ENCODE measurements at regions not wholly inside any gene's neighbourhood (a gene's known extent, or its start where the extent isn't known, plus 50 kb on each side); places are given as distances from the start of the nearest gene placed in this dataset.

DNA sequence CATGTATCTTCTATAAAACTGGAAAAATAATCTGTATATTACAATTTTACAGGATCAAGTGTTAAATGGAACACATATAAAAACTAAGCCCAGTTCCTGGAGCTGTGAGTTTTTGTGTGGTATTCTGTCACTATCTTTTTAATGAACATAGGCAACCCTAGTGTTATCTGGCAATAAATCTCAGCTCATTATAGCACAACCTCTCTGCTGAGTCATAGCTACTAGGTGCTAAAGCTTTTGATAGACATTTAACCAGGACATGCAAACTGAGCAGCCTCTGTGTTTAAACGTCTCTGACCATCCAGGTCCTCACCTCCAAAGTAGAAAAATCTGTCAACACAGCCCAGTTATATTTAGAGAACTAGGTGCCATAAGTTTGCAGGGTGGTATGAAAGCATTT lies 91.0 kb upstream of the CARD18 start:
- Histone ChIP-seq H3K4me3 (ENCODE audit: low read depth, low read length, poor library complexity, severe bottlenecking) (no peak overlapping the region), H3K79me2 (ENCODE audit: insufficient read depth, low read depth, low read length) (no peaks in the 10 kb centered on the region), H3K4me2 (ENCODE audit: low read length) (no peak overlapping the region), H3K9me3 (ENCODE audit: low read length) (no peaks in the 10 kb centered on the region), H3K27ac (ENCODE audit: low read depth, low read length, poor library complexity, severe bottlenecking) (no peak overlapping the region), H3K36me3 (ENCODE audit: insufficient read depth, low read length) (no peaks in the 10 kb centered on the region), H2AFZ (ENCODE audit: low read length) (no peak overlapping the region), H3K4me1 (ENCODE audit: insufficient read depth, low read length, poor library complexity, severe bottlenecking) (no peaks in the 10 kb centered on the region), H3K9me2 (ENCODE audit: insufficient read depth, low read length) (no peaks in the 10 kb centered on the region), H4K20me1 (ENCODE audit: insufficient read depth, low read length) (no peaks in the 10 kb centered on the region)
- no peak for TF ChIP-seq EZH2phosphoT487 (IDR thresholded peaks at IDR 0.05; ENCODE audit: borderline replicate concordance, low read depth, low read length)
- TF ChIP-seq, protein P1, sequence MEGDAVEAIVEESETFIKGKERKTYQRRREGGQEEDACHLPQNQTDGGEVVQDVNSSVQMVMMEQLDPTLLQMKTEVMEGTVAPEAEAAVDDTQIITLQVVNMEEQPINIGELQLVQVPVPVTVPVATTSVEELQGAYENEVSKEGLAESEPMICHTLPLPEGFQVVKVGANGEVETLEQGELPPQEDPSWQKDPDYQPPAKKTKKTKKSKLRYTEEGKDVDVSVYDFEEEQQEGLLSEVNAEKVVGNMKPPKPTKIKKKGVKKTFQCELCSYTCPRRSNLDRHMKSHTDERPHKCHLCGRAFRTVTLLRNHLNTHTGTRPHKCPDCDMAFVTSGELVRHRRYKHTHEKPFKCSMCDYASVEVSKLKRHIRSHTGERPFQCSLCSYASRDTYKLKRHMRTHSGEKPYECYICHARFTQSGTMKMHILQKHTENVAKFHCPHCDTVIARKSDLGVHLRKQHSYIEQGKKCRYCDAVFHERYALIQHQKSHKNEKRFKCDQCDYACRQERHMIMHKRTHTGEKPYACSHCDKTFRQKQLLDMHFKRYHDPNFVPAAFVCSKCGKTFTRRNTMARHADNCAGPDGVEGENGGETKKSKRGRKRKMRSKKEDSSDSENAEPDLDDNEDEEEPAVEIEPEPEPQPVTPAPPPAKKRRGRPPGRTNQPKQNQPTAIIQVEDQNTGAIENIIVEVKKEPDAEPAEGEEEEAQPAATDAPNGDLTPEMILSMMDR (conservative IDR thresholded peaks at IDR 0.05; ENCODE audit: low read length) = no peak
- ChIA-PET CTCF (ENCODE audit: unreplicated experiment) (no interaction called here), POLR2A (interaction anchor here (1.4 kb wide), 1 partner anchor 44 kb away, joined by 3 read pairs; no protein-coding TSS in a partner anchor)
- no peak for DNase-seq (ENCODE audit: low spot score)
- BruUV-seq (replicated peaks) = no TSS peak
- intact Hi-C loops (cut with micrococcal nuclease; ENCODE audit: unreplicated experiment) = no loop called here

DNA sequence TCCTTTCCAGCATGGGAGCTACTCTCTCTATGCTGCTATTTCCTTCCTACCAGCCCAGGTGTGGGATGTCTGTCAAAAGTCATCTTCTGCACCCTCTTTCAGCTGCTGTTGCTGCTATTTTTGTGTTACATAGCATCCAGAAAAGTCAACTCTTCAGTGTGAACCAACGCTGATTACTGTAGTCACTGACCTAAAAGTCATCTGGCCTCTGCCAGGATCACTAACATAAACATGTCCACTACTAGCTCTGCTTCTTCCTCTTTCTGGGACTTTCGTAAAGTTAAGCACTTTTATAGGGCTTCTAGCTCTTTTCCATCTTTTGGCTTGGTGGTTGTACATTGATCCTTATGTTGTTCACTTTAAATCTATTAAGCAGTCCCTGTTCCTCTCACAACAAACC lies 90.2 kb upstream of the CARD18 start:
- Histone ChIP-seq H2AFZ (ENCODE audit: low read length) (no peak overlapping the region), H3K9me2 (ENCODE audit: insufficient read depth, low read length) (no peaks in the 10 kb centered on the region), H4K20me1 (ENCODE audit: insufficient read depth, low read length) (no peaks in the 10 kb centered on the region), H3K27ac (ENCODE audit: low read depth, low read length, poor library complexity, severe bottlenecking) (no peak overlapping the region), H3K4me3 (ENCODE audit: low read depth, low read length, poor library complexity, severe bottlenecking) (no peak overlapping the region), H3K4me2 (ENCODE audit: low read length) (no peak overlapping the region), H3K4me1 (ENCODE audit: insufficient read depth, low read length, poor library complexity, severe bottlenecking) (no peaks in the 10 kb centered on the region), H3K36me3 (ENCODE audit: insufficient read depth, low read length) (no peaks in the 10 kb centered on the region), H3K79me2 (ENCODE audit: insufficient read depth, low read depth, low read length) (no peaks in the 10 kb centered on the region), H3K9me3 (ENCODE audit: low read length) (no peaks in the 10 kb centered on the region)
- CTCF ChIA-PET (ENCODE audit: unreplicated experiment) = no interaction called here
- intact Hi-C loops (cut with micrococcal nuclease; ENCODE audit: unreplicated experiment) = no loop called here
- DNase-seq (ENCODE audit: low spot score) = no peak
- POLR2A ChIA-PET = interaction anchor here (0.5 to 0.7 kb wide), 2 partner anchors 318 to 657 kb away, joined by 3 to 4 read pairs; no protein-coding TSS in a partner anchor
- TF ChIP-seq, protein P1 (conservative IDR thresholded peaks at IDR 0.05; ENCODE audit: low read length) = no peak
- no peak for TF ChIP-seq EZH2phosphoT487 (IDR thresholded peaks at IDR 0.05; ENCODE audit: borderline replicate concordance, low read depth, low read length)
- BruUV-seq (replicated peaks) = no TSS peak

DNA sequence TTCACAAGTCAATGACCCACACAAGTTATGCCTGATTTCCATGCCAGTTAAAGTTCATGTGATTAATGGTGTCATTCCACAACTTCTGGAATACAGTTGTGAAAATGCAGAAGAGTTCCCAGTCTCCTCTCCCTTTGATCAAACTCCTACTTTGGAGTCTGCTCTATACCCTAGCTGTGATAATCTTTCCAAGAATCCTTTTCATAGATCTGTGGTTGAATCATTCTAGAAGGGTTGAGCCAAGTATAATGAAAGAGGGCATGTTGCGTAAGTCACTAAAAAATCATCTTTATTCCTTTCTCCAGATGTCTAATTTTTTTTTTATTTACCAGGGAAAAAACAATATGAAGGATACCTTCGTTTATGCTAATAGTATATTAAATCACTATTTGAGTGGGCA lies 89.7 kb upstream of the CARD18 start:
- no peaks in the 10 kb centered on the region for H3K36me3 ChIP-seq (ENCODE audit: insufficient read depth, low read length)
- no peaks in the 10 kb centered on the region for H3K9me2 ChIP-seq (ENCODE audit: insufficient read depth, low read length)
- CTCF ChIA-PET (ENCODE audit: unreplicated experiment) = no interaction called here
- no TSS peak for BruUV-seq (replicated peaks)
- no peaks in the 10 kb centered on the region for H3K9me3 ChIP-seq (ENCODE audit: low read length)
- no peak overlapping the region for H3K27ac ChIP-seq (ENCODE audit: low read depth, low read length, poor library complexity, severe bottlenecking)
- H3K4me1 ChIP-seq (ENCODE audit: insufficient read depth, low read length, poor library complexity, severe bottlenecking) = no peaks in the 10 kb centered on the region
- TF ChIP-seq, protein P1 (conservative IDR thresholded peaks at IDR 0.05; ENCODE audit: low read length) = no peak
- TF ChIP-seq EZH2phosphoT487 (IDR thresholded peaks at IDR 0.05; ENCODE audit: borderline replicate concordance, low read depth, low read length) = no peak
- POLR2A ChIA-PET = interaction anchor here (0.5 to 1.4 kb wide), 2 partner anchors 13 to 658 kb away, joined by 3 to 4 read pairs; no protein-coding TSS in a partner anchor
- no peak overlapping the region for H3K4me3 ChIP-seq (ENCODE audit: low read depth, low read length, poor library complexity, severe bottlenecking)
- no peaks in the 10 kb centered on the region for H4K20me1 ChIP-seq (ENCODE audit: insufficient read depth, low read length)
- H3K79me2 ChIP-seq (ENCODE audit: insufficient read depth, low read depth, low read length) = no peaks in the 10 kb centered on the region
- intact Hi-C loops (cut with micrococcal nuclease; ENCODE audit: unreplicated experiment) = no loop called here
- no peak overlapping the region for H2AFZ ChIP-seq (ENCODE audit: low read length)
- H3K4me2 ChIP-seq (ENCODE audit: low read length) = no peak overlapping the region
- no peak for DNase-seq (ENCODE audit: low spot score)

All from OCI-LY7 (cell line).